GM13976 (cell line): ENCODE measurements at regions not wholly inside any gene's neighbourhood (a gene's known extent, or its start where the extent isn't known, plus 50 kb on each side); places are given as distances from the start of the nearest gene placed in this dataset.
"Not testable (repeated sequence)": the region's sequence is repeated elsewhere in the genome, so short reads cannot be mapped to it uniquely, and the experiment has no call there.

Experiments
- DNase-seq: peaks from one replicate; pipeline ENCODE4 v3.0.0; 2012; ENCODE audit warnings: low spot score
- CTCF ChIP-seq: IDR thresholded peaks from 2 replicates; pipeline ENCODE4 v1.5.1; 2012; ENCODE audit warnings: borderline replicate concordance, mild to moderate bottlenecking; ENCODE audit not compliant: insufficient read depth; ENCODE audit errors: extremely low read depth, missing control alignments, control extremely low read depth
- in situ Hi-C: fragments of 300-500 bp; cut with MboI; formaldehyde crosslinking; loops from one replicate; pipeline ENCODE4 v1.12.0; 2022; ENCODE audit warnings: low sequenced_read_pairs, mixed read lengths, inconsistent platforms; ENCODE audit not compliant: unreplicated experiment

GRCh38 chr7:86091369-86091768, 552.3 kb upstream of the GRM3 start:
- no peak for TF ChIP-seq CTCF
- no peak for DNase-seq
- in situ Hi-C loops = no loop called here

- in situ Hi-C loops = no loop called here
- TF ChIP-seq CTCF = no peak
- no peak for DNase-seq
Observed at GRCh38 chr7:86089455-86089854, 554.3 kb upstream of the GRM3 start.

- DNase-seq, in situ Hi-C loops: not testable (repeated sequence)
Observed at GRCh38 chr7:86064572-86064971, 579.1 kb upstream of the GRM3 start.

GRCh38 chr7:86058649-86059048, 585.1 kb upstream of the GRM3 start:
- in situ Hi-C loops = no loop called here
- DNase-seq = no peak
- TF ChIP-seq CTCF = no peak

- in situ Hi-C loops = no loop called here
- no peak for TF ChIP-seq CTCF
- DNase-seq = no peak
Observed at GRCh38 chr7:86050918-86051317, 592.8 kb upstream of the GRM3 start.

GRCh38 chr7:86049910-86050309, 593.8 kb upstream of the GRM3 start:
- no peak for DNase-seq
- in situ Hi-C loops = no loop called here

GRCh38 chr7:86045197-86045596, 598.5 kb upstream of the GRM3 start:
- in situ Hi-C loops, DNase-seq: not testable (repeated sequence)

More at GRCh38 chr7:86049910-86050309, 593.8 kb upstream of the GRM3 start:
- no peak for TF ChIP-seq CTCF

- DNase-seq = no peak
- in situ Hi-C loops = no loop called here
- TF ChIP-seq CTCF = no peak
Observed at GRCh38 chr7:86025807-86026206, 617.9 kb upstream of the GRM3 start.
